Lower lobe of right lung (tissue), 2 donors: ENCODE measurements at regions not wholly inside any gene's neighbourhood (a gene's known extent, or its start where the extent isn't known, plus 50 kb on each side); places are given as distances from the start of the nearest gene placed in this dataset.

ENCODE experiments used
- ATAC-seq, 2 donors: fragments of 200-7000 bp; cut with Tn5 transposase; one replicate each; pipeline ENCODE4 v1.9.1; 2020 to 2022; ENCODE audit warnings: mild to moderate bottlenecking in 2 of 2, moderate library complexity in 2 of 2
- DNase-seq: peaks from one replicate; pipeline ENCODE4 v3.0.0-alpha.2; 2020
- H3K27ac ChIP-seq: fragments of 200-600 bp; one replicate; pipeline ENCODE4 v1.8.0; 2022
- H3K27me3 ChIP-seq: fragments of 200-600 bp; one replicate; pipeline ENCODE4 v1.8.0; 2022; ENCODE audit warnings: low read depth
- H3K36me3 ChIP-seq: fragments of 200-600 bp; one replicate; pipeline ENCODE4 v1.8.0; 2022; ENCODE audit warnings: mild to moderate bottlenecking
- H3K4me1 ChIP-seq: fragments of 200-600 bp; one replicate; pipeline ENCODE4 v1.8.0; 2022
- H3K4me3 ChIP-seq: fragments of 200-600 bp; one replicate; pipeline ENCODE4 v1.8.0; 2022; ENCODE audit warnings: mild to moderate bottlenecking
- H3K9me3 ChIP-seq: fragments of 200-600 bp; one replicate; pipeline ENCODE4 v1.8.0; 2022
- intact Hi-C: fragments of 100-400 bp; cut with DNase I; formaldehyde crosslinking; loops from one replicate; pipeline ENCODE4 v1.11.0; 2022
- TF ChIP-seq, protein P1 (sequence below): fragments of 200-600 bp; IDR thresholded peaks from one replicate; pipeline ENCODE4 v1.8.0; 2022; ENCODE audit warnings: antibody characterized with exemption, mild to moderate bottlenecking
- donor health status: DM: no; HTN: yes; CAD: no; lungs with severe emphysema.

GRCh38 chrY:7874080-7874479, 962.5 kb upstream of the AMELY start:
- Histone ChIP-seq H3K27ac (no peak overlapping the region), H3K27me3 (no peaks in the 10 kb centered on the region), H3K9me3 (no peaks in the 10 kb centered on the region), H3K36me3 (no peaks in the 10 kb centered on the region), H3K4me1 (no peaks in the 10 kb centered on the region), H3K4me3 (no peak overlapping the region)
- intact Hi-C loops, result no loop called here
- TF ChIP-seq, protein P1, sequence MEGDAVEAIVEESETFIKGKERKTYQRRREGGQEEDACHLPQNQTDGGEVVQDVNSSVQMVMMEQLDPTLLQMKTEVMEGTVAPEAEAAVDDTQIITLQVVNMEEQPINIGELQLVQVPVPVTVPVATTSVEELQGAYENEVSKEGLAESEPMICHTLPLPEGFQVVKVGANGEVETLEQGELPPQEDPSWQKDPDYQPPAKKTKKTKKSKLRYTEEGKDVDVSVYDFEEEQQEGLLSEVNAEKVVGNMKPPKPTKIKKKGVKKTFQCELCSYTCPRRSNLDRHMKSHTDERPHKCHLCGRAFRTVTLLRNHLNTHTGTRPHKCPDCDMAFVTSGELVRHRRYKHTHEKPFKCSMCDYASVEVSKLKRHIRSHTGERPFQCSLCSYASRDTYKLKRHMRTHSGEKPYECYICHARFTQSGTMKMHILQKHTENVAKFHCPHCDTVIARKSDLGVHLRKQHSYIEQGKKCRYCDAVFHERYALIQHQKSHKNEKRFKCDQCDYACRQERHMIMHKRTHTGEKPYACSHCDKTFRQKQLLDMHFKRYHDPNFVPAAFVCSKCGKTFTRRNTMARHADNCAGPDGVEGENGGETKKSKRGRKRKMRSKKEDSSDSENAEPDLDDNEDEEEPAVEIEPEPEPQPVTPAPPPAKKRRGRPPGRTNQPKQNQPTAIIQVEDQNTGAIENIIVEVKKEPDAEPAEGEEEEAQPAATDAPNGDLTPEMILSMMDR, result peak; percentile 16
- no peak for ATAC-seq
- DNase-seq, result no peak

GRCh38 chrY:7871304-7871932, 959.9 kb upstream of the AMELY start:
- H3K36me3 ChIP-seq, result no peaks in the 10 kb centered on the region
- TF ChIP-seq, protein P1, result no peak
- no peak overlapping the region for H3K4me3 ChIP-seq
- H3K27ac ChIP-seq, result no peak overlapping the region
- ATAC-seq, result no peak
- intact Hi-C loops, result no loop called here
- no peaks in the 10 kb centered on the region for H3K9me3 ChIP-seq
- no peaks in the 10 kb centered on the region for H3K4me1 ChIP-seq
- no peak for DNase-seq
- no peaks in the 10 kb centered on the region for H3K27me3 ChIP-seq

DNA sequence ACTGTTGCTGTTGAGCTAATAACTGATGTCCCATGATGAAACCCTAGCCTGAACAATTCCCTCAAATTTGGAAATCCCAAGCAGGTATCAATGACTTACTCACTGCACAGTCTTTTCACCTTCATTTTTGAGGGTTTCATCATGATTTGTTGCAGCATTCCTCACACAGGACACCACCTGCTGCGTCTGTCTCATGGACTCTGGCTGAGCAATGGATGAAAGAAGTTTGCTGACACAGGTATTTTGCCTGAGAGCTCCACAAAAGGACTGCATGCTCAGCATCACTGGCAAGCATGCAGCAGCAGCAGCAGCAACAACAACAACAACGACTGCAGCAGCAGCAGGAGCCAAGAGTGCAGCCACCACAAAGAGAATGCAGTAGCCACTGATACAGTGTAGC, 955.4 kb upstream of the AMELY start:
- TF ChIP-seq, protein P1, result no peak
- H3K4me1 ChIP-seq, result no peaks in the 10 kb centered on the region
- ATAC-seq (no peak), DNase-seq (no peak)
- no peaks in the 10 kb centered on the region for H3K9me3 ChIP-seq
- intact Hi-C loops, result no loop called here
- H3K36me3 ChIP-seq, result no peaks in the 10 kb centered on the region
- H3K27ac ChIP-seq, result no peak overlapping the region
- no peaks in the 10 kb centered on the region for H3K27me3 ChIP-seq
- no peak overlapping the region for H3K4me3 ChIP-seq

DNA sequence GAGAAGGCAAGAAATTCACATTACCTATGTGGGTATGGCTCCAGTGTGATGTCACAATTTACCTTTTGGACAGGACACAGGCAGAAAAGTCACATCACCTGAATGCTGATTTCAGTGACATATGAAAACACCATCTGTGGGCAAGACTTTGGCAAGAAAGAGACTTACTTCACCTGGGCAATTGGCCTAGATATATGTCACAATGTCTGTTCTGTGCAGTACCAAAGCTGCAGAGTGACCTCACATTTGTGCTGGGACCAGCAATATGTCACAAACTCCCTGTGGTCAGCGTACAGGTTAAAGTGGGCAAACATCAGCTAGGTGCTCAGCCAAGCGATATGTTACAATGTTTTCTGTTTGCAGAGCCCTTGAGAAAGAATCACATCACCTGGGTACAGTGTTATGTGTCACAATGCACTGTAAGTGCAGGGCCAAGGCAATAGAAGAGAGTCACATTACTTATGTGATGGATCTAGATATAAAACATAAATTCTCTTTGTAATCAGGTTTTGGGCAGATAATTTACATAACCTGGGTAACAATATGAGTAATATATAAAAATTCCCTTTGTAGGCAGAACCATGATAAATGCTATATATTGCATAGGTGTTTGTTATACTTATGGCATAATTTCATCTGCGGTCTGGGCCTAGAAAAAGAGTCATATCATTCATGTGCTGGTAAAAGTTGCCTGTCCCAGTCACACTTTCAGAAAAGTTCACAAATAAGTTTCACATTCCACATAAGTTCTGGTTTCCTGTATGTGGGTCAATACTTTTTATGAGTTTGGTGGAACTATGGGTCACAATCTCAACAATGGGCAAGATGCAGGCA, 949.4 kb upstream of the AMELY start:
- TF ChIP-seq, protein P1, result no peak
- H3K36me3 ChIP-seq, result no peaks in the 10 kb centered on the region
- H3K4me1 ChIP-seq, result no peaks in the 10 kb centered on the region
- H3K27me3 ChIP-seq, result no peaks in the 10 kb centered on the region
- DNase-seq, result no peak
- intact Hi-C loops, result no loop called here
- H3K9me3 ChIP-seq, result no peaks in the 10 kb centered on the region
- no peak overlapping the region for H3K4me3 ChIP-seq
- H3K27ac ChIP-seq, result no peak overlapping the region
- ATAC-seq, result peak in 1 of 2 donors; percentile 78

GRCh38 chrY:7850191-7850590, 938.6 kb upstream of the AMELY start:
- H3K36me3 ChIP-seq, result no peaks in the 10 kb centered on the region
- TF ChIP-seq, protein P1, result no peak
- no peak overlapping the region for H3K27ac ChIP-seq
- no peak overlapping the region for H3K4me3 ChIP-seq
- H3K4me1 ChIP-seq, result no peaks in the 10 kb centered on the region
- ATAC-seq (no peak), DNase-seq (no peak)
- no peaks in the 10 kb centered on the region for H3K27me3 ChIP-seq
- no peaks in the 10 kb centered on the region for H3K9me3 ChIP-seq
- intact Hi-C loops, result no loop called here
